GM10266 (cell line): ENCODE measurements at regions not wholly inside any gene's neighbourhood (a gene's known extent, or its start where the extent isn't known, plus 50 kb on each side); places are given as distances from the start of the nearest gene placed in this dataset.

Experiments used
- DNase-seq: peaks from one replicate; pipeline ENCODE4 v3.0.0; 2012; ENCODE audit errors: extremely low spot score
- CTCF ChIP-seq: IDR thresholded peaks from 2 replicates; pipeline ENCODE4 v1.5.1; 2012; ENCODE audit warnings: mild to moderate bottlenecking, low read depth; ENCODE audit not compliant: control insufficient read depth, insufficient read depth; ENCODE audit errors: missing control alignments

GRCh38 chr12:40505327-40505726 is 186.9 kb upstream of the CNTN1 start:
- DNase-seq = no peak
- TF ChIP-seq CTCF = no peak

DNA sequence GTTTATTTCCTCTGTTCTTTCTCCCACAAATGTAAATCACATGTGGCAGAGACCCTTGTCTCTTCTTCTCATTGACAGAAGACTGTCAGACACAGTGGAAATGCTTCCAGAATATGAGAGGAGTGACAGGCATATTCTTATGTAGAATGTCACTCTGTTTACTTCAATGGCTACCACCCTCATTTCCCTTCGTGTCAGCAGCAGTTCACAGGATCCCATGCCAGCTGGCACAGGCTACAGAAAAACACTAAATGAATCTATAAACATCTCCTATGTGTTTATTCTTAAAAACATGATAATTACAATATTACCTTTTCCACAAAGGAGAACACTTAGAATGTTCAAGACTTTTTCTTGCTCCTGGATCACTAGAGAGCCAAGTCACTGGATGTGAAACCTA is 183.8 kb upstream of the CNTN1 start:
- no peak for DNase-seq
- no peak for TF ChIP-seq CTCF

- no peak for DNase-seq
- TF ChIP-seq CTCF = no peak
These were observed 180.9 kb upstream of the CNTN1 start for GRCh38 chr12:40511341-40511740.

- TF ChIP-seq CTCF = no peak
- DNase-seq = peak; percentile 21
These were observed 177.0 kb upstream of the CNTN1 start for GRCh38 chr12:40515041-40515816.

- DNase-seq = no peak
- no peak for TF ChIP-seq CTCF
These were observed 169.4 kb upstream of the CNTN1 start for GRCh38 chr12:40522837-40523236.

GRCh38 chr12:40525054-40525453 is 167.2 kb upstream of the CNTN1 start:
- DNase-seq = no peak

More at GRCh38 chr12:40525054-40525453, 167.2 kb upstream of the CNTN1 start:
- TF ChIP-seq CTCF = no peak
